NCI-H2107 treated with DMSO at 0.1 percent for 48 hours (cell line): ENCODE measurements at regions not wholly inside any gene's neighbourhood (a gene's known extent, or its start where the extent isn't known, plus 50 kb on each side); places are given as distances from the start of the nearest gene placed in this dataset.

Source experiments
- DNase-seq: peaks from one replicate; lab custom pipeline; 2025; ENCODE audit not compliant: unreplicated experiment; lab: John Stamatoyannopoulos, UW

DNA sequence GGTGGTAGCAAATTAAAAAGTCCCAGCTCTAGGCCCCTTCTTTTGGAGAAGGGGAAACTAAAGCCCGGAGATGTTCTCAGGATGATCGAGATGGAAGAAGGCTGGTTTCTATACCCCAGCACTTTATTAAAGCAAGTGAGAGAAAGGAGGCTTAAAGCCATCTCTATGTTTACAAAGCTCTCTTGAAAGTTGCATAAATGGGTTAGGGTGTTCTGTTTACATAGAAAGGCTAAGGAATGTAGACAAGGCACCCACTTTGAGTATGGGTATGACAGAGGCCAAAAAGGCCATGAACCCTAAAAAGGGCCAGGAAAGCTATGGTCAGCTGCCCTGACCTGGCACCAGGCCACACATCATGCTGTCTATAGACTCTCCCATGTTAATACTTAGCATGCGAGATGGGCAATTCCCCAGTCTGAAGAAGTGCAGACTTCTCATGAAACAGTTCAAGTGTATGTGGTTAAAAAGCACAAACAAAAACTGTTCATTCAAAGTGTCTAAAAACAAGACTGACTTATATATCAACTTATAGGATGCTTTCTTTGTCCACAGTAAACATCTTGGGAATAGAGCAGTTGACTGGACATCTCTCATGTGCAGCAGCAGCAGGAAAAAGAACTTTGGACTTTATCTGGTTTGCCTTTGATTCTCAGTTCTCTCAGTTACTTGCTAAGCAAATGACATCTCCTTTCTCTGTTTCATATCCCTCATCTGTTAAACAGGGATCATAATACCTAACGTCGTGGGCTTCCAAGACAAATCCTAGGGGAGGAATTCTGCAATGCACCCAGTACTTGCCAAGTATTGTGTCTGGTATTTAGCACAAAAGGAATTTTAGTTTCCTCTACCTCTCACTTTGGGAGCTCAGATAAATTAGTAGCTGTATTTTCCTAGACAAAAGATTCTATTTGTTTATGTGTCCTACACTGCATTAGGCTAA, 521.6 kb downstream of the PLPP3 start:
- no peak for DNase-seq

DNA sequence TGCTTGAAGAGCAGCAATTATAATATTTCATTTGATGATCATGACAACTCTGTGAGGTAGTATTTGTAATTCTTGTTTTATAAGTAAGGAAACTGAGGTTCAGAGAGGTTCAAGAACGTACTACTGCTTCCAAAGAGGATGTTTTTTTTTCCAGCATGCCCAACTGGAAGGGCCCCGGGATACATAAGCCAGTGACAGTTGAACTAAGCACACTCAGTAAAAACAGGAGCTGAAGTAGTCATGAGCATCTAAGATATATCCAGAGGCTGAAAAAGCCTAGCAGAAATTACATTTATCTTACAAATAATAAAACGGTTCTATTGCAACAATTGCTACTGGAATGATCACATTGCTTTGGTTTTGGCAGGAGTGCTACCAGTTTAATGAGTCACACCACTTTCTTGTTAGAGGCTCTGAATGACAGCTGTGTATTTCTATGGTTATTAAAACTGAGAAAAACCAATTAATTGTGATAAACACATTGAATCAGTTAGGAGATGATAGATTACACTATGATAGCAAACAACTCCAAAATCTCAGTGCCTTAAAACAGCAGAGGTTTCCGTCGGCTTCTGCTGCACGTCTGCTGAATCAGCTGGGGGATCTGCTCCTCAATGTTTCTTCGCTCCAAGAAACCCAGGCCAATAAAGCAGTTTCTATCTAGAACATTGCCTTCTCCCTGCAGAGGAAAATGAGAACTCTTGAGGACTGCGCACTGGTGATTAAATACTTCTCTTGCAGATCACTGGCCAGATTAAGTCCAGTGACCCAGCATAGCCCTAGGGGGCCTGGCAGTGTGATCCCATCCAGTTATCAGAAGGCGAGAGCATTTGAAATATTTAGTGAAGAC, 522.7 kb downstream of the PLPP3 start:
- no peak for DNase-seq

DNA sequence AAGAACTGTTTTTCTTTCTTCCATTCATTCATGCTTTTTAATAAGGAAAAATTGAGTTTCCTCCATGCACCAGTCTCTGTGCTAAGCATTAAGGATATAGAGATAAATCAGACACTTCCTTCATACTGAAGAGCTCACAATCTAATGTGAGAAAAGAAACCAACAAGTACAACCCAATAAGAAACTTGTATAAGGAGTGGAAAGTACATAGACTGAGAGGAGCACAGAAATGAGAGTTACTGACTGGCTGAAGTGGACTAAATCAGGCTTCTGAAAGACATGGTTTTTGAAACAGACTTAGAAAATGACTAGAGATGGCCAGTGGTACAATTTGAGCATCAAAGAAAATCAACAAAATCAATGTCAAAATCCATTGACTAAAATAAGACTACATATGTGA, 524.4 kb downstream of the PLPP3 start:
- DNase-seq = no peak

DNA sequence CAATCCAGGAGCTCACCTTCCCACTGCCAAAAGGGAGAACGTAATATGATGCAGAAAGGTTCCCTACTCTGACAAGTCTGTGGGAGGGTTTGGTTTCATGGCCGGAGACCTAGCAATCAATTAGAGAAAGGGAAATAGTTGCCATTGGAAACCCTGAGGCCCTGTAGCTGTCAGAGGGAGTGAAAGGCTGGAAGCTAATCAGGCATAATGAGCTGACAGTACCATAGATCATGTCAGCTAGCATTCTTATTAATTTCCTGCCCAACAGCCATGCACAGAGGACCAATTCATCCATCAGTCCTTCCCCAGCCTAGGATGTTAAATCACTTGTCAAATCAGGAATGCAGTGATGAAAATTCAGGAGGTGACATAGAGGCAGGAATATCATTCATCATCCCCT, 527.3 kb downstream of the PLPP3 start:
- peak; percentile 25 for DNase-seq

DNA sequence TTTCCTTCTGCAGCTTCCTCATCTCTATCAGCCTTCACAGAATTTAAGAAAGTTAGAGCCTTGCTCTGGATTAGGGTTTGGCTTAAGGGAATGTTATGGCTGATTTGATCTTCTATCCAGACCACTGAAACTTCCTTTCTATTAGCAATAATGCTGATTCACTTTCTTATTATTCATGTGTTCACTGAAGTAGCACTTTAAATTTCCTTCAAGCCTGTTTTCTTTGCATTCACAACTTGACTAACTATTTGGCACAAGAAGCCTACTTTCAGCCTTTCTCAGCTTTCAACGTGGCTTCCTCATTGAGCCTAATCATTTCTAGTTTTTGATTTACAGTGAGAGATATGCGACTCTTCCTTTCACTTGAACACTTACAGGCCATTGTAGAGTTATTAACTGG, 528.5 kb downstream of the PLPP3 start:
- DNase-seq = no peak

DNA sequence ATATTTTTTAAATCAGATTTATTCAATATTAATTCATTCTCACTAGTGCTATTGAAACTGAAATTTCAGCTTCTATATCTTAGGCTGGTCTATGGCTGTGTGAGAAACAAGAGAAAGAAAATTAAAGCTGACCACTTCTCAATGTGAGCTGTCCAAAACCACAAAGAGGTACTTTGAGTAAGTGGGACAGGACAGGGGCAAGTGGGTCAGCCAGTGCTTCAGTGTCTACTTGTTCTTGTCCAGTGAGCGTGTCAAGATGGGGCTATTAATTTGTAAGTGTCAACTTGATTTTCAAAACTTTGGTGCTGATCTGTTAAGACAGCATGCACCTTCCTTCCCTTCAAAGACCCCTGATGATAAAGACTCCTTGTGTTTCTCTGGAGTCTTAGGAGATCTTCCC, 533.9 kb downstream of the PLPP3 start:
- no peak for DNase-seq

DNA sequence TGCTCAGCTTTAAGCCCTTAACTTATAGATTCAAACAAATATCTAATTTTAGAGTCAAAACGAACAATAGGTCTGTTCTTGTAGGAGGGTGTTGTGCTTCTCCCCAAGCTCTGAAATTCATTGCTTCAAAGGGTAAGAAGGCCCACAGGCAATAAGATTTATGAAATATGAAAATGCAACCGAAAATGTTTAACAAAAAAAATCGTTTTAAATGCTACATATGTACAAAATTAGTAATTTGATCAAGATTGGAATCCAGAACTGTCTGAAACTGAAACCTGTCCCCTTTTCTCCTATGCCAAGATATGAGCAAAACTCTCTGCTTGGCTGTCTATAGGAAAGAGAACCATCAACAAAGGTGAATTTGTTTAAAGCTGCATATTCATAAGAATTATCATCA, 534.3 kb downstream of the PLPP3 start:
- DNase-seq = no peak

DNA sequence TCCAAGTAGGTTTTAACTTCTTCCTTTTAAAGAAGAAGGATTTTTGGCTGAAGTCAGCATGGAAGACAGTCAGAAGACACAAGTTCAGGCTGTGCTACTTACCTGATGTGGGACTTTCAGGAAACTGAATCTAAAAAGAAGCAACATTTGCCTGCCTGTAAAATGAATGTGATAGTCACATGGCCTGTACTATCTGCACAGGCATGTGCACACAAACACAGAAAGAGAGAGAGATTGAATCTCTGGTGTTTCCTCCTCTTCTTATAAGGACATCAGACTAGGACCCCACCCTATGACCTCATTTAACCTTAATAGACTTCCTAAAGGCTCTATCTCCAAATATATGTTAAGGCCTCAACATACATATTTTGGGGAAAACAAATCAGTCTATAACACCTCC, 542.9 kb downstream of the PLPP3 start:
- DNase-seq = no peak

DNA sequence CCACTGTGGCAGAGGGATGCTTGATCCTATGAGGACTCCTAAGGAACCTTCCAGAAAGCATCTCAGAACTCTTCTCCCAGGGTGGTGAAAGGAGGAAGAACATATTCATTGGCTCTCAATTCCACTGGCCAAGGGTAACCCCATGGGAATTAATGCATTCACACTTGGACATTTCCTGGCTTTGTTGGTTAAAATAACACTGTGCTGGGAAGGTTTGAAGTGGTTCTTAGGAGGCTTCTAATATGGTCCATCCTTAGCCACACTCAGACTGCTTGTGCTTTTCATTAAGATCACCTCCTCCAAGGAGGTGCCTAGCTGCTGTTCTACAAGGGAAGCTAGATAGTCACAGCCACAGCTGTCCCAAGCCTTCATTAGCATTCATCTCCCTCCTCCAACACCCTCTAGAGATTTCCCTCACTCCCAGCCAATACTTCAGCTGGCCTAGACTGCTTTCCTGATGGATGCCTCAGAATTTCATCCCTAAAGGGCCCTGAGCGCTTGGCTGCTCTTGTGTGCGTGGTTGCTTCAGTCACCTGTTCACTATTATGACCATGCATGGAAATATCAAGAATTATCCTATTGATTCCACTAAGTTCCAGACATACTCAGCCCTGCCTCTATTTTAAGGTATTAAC, 544.4 kb downstream of the PLPP3 start:
- DNase-seq = no peak

DNA sequence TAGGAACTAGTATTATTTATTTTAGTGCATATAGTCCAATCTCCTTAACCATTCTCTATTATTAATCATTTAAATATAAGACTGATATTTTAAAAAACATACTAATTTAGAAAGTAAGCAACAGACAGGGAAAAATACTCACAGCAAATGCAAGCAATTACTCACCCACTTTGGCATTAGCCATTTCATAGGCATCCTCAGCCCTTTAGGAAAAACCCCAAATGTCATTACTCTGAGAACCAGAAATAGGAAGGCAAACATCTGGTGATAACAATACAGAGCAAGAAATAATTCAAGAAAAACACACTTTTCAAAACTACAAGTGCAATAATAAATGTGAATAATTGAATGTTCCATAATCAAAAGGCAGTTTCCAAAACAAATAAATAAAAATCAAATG, 545.1 kb downstream of the PLPP3 start:
- DNase-seq = no peak

DNA sequence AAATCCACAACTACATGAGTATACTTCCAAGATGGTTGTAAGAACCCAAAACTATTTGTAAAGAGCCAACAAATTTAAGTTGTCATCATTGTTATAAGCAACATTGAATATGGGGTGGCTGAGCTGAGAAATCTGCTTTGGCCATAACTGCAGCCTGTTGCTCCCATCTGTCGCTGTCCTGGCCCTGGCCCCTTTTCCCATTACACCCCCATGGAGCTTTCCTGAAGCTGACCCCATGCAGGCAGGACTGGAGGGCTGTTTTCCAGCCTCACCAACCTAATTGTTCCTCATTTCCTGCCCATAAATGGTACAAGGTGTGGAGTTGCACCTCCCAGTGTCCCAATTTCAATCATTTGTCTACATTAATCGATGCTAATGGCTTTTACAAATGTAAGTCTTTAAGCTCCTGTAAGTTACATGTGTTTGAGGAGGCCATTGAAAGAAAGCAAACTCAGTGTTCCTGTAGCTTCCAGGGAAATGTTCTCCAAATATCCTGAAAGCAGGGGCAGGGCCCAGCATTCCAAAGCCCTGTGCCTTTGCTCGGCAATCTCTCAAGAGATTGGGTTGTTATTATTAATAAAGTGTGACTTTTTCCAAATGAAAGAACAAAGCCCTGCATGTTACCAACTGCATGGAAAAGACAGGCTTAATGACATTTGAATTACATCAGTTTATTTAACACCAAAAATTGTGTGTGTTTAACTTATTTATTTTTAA, 545.9 kb downstream of the PLPP3 start:
- DNase-seq = no peak

DNA sequence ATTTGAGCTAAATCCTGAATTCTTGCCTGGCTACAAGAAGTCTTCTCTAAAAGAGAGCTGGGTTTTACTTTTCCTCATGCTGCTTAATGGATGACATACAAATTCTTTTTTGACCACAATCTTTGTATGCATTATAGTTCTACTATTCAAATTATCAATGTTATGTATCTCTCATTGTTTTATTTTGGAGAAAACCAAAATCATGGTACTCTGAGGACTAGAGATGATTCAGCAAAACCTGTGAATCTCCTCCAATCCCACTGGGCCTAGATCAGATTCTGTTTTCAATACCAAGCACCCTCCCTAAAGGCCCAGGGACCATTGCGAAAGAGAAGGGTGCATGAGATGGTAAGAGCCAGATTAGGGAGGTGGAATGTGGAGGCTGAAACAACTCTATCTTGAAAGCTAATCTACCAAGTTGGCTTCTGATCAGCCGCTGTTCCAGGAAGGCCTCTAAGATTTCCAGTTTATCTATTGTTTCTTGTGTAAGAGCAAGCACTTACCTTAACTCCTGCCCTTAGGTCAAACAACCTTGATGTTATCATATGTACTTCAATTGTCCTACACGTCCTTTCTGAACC, 547.2 kb downstream of the PLPP3 start:
- no peak for DNase-seq

DNA sequence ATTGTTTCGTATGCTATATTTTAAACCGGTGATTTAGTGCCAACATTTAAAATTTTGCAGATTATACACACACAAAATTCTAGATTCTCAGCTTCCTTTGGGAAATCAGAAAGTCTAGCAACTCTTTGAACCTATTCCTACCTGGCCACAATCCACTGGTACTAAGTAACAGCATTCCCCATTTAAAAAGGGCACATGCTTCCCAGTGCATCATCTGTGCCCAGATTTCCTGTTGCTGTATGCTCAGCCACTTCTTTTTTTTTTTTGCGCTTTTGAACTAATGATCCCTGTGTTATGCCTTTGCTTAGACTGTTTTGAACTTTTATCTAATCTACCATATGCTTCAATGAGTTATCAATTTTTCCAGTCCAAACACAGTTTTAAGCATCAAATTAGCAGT, 548.4 kb downstream of the PLPP3 start:
- DNase-seq = no peak

DNA sequence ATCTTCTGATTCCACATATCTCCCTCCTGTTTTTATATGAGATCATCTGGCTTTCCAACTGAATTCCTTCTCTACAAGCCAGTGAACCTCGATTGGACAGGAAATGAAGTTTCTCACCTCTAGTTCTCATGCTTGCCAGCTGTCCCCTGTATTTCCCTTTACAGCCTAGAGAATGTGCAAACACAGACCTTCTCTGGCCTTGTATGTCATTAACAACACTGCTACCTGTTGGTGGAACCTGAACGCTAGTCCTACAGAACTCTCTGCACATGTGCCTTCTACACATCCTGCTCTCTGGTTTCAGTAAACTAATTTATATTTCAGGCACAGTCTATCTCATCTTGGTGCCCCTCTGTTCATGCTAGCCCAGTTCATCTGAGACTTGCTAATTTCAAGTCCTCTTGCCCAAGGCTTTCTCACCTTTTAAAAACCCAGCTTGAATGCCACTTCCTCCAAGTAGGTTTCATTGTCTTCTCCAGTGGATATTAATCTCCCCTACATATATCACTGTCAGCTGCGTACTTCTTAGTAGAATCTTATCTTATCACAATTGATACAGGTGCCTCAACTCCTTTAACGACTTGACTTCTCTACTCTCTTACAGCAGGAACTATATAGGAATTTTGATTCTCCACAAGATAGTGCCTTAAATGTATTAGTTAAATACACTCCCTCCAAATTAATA, 549.9 kb downstream of the PLPP3 start:
- peak; percentile 35 for DNase-seq

DNA sequence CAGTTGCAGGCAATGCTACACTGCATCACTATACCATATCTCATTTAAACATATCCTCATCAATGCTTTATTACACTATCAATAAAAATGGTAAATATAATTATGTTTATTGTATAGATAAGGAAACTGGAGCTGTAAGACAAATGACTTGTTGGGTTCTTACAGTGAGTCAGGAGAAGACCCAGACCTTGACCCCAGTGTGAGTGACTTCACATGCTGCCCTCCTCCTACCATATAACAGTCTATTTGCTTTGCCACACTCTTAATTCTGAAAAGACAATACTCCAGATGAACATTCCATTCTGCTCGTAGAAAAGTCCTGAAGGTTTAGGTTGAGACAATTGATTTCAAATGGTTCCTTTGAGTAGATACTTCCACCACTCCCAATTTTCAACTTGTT, 550.5 kb downstream of the PLPP3 start:
- no peak for DNase-seq

DNA sequence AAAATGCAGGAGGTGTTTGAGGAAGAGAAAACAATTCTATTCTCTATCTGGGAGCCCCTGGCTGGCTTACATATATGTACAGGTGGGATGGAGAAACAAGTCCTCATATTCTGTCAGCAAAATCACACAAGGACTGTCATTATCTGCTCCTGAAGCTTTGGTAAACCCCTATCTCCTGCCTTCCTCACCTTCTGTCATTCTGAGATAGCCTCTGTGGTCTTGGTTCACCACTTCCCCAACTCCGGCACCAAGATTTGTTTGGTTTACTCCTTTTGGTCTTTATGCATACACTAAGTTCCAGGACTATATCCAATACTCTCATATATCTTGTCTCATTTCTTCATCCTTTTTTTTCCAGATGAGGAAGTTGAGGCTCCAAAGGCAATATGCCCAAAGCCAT, 551.1 kb downstream of the PLPP3 start:
- no peak for DNase-seq

DNA sequence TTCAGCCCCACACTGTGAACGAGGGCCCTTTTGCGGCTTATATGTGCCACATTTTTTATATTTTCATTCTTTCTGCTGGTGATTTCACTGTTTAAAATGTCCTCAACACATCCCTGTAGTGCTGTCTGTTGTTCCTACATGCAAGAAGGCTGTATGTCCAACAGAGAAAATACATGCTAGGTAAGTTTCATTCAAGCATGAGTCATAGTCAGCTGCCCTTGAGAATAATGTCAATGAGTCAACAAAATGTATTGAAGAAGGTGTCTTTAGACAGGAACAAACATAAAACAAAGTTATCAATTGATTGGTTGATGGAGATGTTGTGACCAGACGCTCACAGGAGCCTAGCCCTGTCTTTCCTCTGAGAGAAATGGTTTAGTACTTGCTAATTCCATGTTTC, 553.4 kb downstream of the PLPP3 start:
- DNase-seq = no peak

DNA sequence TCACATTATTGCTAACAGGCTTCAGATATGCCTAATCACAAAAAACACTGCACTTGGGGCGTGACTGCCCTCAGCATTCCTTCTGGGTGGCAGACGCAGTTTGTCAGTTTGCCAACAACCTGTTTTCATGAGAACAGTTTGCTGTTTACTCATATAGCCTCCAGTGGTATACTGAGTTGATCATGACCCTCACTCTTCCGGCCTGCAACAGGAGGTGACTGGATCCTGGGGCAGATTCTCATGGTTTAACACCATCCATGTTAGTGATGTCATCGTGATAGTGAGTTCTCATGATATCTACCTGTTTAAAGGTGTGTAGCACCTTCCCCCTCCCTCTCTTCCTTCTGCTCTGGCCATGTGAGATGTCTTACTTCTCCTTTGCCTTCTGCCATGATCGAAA, 555.2 kb downstream of the PLPP3 start:
- no peak for DNase-seq

DNA sequence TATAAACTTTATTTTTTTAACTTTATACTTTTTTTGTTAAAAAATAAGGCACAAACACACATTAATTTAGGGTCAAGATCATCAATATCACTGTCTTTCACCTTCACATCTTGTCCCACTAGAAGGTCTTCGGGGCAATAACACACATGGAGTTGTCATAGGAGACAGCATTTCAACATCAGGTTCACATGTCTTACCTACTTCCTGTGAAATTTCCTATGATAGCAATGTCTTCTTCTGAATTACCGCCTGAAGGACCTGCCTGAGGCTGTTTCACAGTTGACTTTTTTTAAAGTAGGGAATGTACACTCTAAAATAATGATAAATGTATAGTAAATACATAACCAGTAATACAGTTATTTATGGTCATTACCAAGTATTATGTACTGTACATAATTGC, 559.4 kb downstream of the PLPP3 start:
- no peak for DNase-seq

DNA sequence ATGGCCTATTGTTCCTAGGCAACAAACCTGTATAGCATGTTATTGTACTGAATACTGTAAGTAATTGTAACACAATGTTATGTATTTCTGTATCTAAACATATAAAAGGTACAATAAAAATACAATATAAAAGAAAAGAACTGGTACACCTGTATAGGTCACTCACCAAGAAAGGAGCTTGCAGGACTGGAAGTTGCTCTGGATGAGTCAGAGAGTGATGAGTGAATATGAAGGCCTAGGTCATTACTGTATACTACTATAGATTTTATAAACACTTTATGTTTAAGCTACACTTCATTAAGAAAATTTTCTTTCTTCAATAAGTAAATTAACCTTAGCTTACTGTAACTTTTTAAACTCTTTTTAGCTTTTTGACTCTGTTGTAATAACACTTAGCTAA, 559.9 kb downstream of the PLPP3 start:
- DNase-seq = no peak
